ENCODE measurements at regions not wholly inside any gene's neighbourhood (a gene's known extent, or its start where the extent isn't known, plus 50 kb on each side); places are given as distances from the start of the nearest gene placed in this dataset.
"Not testable (repeated sequence)": the region's sequence is repeated elsewhere in the genome, so short reads cannot be mapped to it uniquely, and the experiment has no call there.

- no peak for DNase-seq (ENCODE audit: low read depth)
Observed at GRCh38 chr2:242047963-242048362, 178.4 kb downstream of the RTP5 start.

DNA sequence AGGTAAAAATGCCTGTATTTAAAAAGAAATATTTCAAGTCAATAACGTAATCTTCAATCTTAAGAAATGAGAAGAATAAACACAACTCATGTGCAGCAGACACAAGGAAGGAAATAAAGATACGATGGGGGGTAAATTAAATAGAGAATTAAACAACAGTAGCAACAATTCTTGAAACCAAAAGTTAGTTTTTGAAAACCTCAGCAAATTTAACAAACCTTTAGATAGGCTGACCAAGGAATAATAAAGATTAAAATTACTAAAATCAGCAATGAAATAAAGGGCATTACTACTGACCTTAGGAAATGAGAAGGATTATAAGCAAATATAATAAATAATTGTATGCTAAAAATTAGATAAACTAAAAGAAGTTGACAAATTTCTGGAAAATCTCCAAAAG, 178.9 kb downstream of the RTP5 start:
- no peak for DNase-seq (ENCODE audit: low read depth)

DNA sequence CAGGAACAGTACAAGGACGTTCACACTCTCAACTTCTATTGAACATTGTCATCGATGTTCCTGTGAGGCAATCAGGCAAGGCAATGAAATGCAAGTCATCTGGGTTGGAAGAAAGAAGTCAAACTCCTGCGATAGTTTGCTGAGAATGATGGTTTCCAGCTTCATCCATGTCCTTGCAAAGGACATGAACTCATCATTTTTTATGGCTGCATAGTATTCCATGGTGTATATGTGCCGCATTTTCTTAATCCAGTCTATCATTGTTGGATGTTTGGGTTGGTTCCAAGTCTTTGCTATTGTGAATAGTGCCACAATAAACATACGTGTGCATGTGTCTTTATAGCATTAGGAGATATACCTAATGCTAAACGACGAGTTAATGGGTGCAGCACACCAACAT, 180.0 kb downstream of the RTP5 start:
- DNase-seq (ENCODE audit: low read depth): not testable (repeated sequence)

GRCh38 chr2:242051463-242051862, 181.9 kb downstream of the RTP5 start:
- DNase-seq (ENCODE audit: low read depth): no peak

DNA sequence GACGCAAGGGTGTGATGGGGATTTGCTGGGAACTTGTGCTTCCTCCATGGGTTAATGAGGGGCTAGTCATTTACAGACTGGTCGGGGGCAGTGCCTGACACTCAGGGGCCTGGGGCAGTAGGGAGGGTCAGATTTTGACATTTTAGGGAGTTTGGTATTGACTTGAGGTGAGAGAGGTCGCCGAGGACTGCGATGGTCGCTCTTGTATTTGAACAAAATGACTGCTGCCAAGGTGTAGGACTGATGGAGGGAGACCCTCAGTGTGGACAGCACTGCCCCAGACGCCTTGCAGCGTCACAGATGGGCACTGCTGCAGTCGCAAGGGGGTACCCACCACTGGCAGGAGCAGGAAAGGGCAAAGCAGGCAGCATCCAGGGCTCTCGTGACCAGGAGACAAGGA, 182.9 kb downstream of the RTP5 start:
- no peak for DNase-seq (ENCODE audit: low read depth)

- no peak for DNase-seq (ENCODE audit: low read depth)
Observed at GRCh38 chr2:242053921-242054320, 184.4 kb downstream of the RTP5 start.

- no peak for DNase-seq (ENCODE audit: low read depth)
Observed at GRCh38 chr2:242054406-242054805, 184.9 kb downstream of the RTP5 start.

GRCh38 chr2:242054881-242055801, 185.6 kb downstream of the RTP5 start:
- DNase-seq (ENCODE audit: low read depth): no peak

- no peak for DNase-seq (ENCODE audit: low read depth)
Observed at GRCh38 chr2:242056026-242056425, 186.5 kb downstream of the RTP5 start.

GRCh38 chr2:242056785-242057184, 187.3 kb downstream of the RTP5 start:
- DNase-seq (ENCODE audit: low read depth): no peak

DNA sequence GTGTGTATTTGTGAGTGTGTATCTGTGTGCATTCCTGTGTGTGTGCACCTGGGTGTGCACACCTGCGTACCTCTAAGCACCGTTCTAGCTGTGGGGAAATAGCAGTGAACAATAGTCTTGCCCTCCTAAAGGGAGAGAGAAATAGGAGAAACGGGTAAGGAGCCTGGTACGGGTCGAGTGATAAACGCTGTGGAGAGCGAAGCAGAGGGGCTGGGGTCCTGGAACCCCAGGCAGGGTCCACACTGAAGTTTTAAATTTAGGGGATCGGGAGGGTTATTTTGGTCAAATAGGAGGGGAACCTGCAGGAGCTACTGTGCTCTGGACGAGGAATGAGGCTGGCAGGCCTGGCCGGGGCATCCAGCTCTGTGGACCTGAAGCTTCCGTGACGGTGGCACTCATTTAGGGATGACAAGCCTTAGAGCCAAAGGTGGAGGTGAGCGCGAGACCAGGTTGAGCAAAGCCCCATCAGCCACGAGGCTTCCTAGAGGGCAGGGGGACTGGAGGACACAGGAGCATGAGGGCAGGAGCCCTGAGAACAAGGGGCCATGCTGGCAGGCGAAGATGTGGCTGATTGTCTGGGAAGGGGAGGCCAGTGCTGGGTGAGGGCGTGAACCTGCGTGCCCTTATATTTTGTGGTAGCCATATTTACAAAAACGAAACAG, 188.0 kb downstream of the RTP5 start:
- no peak for DNase-seq (ENCODE audit: low read depth)

- no peak for DNase-seq (ENCODE audit: low read depth)
Observed at GRCh38 chr2:242058116-242058680, 188.7 kb downstream of the RTP5 start.

DNA sequence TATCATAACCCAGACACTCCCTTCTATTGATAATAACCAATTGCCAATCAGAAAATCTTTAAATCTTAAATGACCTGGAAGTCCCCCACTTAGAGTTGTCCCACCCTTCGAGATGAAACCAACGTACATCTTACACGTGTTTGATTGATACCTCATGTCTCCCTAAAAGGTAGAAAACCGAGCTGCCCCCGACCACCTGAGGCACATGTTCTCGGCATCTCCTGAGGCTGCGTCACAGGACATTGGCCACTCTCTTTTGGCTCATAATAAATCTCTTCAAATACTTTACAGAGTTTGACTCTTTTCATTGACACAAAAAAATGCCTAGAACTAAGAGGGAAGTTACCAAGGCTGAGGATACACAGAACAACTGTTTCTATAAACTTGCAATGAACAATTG, 190.0 kb downstream of the RTP5 start:
- no peak for DNase-seq (ENCODE audit: low read depth)

DNA sequence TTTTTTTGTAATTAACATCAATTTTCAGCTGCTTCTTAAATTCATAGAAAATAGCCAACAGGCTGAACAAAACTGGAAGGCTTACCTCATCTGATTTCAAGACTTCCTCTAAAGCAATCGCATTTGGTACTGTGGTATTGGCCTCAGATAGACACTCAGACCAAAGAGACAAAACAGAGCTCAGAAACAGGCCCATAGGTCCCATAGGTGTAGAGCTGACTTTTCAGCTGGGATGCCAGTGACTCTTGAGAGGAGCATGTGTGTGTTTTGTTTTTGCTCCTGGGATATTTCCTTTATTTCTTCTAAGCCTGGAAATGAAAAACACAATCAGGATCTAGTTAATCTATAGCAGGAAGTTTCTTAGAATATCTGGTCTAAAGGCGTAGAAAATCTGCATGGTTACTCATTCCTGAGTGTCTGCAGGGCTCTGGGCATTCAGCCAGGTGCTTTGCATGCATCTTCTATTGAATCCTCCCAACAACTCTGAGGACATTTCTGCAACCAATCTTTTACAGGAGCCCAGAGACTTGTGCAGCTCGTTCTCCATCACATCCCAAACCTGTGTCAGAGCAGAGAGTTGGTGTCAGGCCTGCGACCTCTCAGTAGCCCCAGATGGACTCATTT, 190.8 kb downstream of the RTP5 start:
- no peak for DNase-seq (ENCODE audit: low read depth)

DNA sequence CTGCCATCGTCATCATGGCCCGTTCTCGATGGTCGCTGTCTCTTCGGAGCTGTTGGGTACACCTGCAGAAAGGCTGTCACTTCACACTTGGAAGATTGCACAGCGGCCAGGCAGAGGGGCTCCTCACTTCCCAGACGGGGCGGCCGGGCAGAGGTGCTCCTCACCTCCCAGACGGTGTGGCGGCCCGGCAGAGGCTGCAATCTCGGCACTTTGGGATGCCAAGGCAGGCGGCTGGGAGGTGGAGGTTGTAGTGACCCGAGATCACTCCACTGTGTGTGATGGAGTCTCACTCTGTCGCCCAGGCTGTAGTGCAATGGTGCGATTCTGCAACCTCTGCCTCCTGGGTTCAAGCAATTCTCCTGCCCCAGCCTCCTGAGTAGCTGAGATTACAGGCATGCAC, 192.4 kb downstream of the RTP5 start:
- not testable (repeated sequence) for DNase-seq (ENCODE audit: low read depth)

DNA sequence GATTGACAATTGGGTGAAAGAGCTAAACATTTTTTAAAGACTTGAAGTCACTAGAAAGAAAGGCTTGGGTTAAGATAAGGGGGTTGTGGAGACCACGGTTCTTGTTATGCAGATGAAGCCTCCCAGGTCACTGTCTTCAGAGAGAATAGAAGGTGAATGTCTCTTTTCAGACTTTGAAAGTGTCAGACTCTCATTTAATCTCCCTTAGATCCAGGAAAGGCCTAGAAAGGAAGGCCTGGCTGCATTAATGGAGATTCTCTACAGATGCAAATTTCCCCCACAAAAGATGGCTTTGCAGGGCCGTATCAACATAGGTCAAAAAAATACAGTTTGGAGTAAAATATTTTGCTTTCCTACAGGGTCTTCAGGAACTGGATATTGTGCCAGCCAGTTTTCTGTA, 193.9 kb downstream of the RTP5 start:
- DNase-seq (ENCODE audit: low read depth): no peak

DNA sequence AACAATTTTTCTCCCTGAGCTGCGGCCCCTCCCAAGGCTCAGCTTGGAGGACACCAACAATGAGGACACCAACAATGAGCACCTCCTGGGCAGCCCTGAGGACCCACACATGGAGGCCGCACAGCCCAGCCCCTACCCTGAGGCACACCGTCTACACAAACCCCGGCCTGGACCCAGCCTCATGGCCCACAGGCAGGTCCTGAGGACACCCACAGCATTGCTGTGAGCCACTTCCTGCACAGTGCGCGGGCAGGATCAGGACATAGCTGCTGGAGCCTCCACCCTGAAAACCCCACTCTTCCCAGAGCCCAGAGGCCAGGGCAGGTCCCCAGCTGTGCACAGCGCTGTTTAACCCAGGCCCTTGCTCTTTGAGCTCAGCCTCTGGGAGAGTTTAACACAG, 194.3 kb downstream of the RTP5 start:
- no peak for DNase-seq (ENCODE audit: low read depth)

DNA sequence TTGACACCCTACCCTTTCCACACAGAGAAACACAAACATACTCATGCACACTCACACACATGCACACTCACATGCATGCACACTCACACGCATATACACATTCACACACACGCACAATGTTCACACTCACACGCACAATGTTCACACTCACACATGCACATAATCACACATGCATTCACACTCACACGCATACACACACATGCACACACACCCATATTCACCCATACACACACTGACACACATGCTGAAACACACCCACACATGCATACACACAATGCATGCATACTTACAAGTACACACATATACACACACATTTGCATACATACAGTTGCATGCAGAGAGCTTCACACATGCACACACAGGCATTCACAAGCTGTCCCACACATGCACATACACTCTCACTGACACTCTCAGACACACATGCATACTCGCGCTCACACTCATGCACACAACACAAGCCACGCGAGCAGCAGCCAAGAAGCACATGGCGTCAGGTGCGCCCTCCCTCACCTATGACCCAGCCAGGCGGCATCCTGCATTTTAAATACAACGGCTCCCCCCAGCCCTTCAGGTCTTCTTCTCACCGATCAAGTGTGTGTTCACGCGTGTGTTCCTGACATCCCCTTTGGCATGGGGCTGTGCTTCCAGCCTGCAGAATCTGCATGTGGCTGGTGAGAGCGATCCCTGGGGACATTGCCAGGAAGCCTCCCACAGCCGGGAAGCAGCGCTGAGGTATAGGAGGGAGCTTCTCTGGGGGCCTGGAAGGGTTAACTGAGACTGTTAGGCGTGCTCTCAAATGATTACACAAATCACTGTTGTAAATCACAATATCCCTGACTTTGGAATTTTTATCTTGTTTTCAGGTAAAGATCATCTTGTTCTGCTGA, 195.1 kb downstream of the RTP5 start:
- no peak for DNase-seq (ENCODE audit: low read depth)

DNA sequence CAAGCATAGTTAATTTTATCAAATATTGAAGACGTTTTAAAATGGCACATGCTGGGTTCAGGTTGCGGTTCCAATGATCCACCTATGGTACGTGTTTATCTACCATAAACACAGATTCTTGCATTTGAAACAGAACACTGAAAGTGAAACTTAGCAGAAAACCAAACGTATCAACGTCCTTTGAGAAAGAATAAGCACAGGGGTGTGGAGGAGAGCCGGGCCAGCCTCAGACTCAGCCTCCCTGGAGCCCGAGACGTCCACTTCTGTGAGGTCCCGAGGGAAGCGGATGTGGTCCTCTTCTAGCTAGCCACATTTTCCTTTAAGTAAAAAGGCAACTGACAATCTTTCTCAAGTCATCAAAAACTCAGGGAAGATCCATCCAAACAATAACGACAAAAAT, 195.9 kb downstream of the RTP5 start:
- DNase-seq (ENCODE audit: low read depth): no peak

GRCh38 chr2:242069018-242069417, 199.5 kb downstream of the RTP5 start:
- no peak for DNase-seq (ENCODE audit: low read depth)

- not testable (repeated sequence) for DNase-seq (ENCODE audit: low read depth)
Observed at GRCh38 chr2:242069938-242070395, 200.4 kb downstream of the RTP5 start.

- not testable (repeated sequence) for DNase-seq (ENCODE audit: low read depth)
Observed at GRCh38 chr2:242070726-242071125, 201.2 kb downstream of the RTP5 start.
